HL-60 (cell line): ENCODE measurements at regions not wholly inside any gene's neighbourhood (a gene's known extent, or its start where the extent isn't known, plus 50 kb on each side); places are given as distances from the start of the nearest gene placed in this dataset.

Source experiments
- CTCF ChIP-seq: IDR thresholded peaks from one replicate; pipeline ENCODE4 v1.5.1; 2011; ENCODE audit warnings: low read length, control low read depth, inconsistent platforms; ENCODE audit not compliant: insufficient read depth
- GABPA ChIP-seq: IDR thresholded peaks from 2 replicates; pipeline ENCODE4 v1.6.1; 2012; ENCODE audit warnings: low read depth
- SPI1 ChIP-seq: IDR thresholded peaks from 2 replicates; pipeline ENCODE4 v1.6.1; 2012; ENCODE audit warnings: low read depth, mild to moderate bottlenecking, borderline replicate concordance

- TF ChIP-seq CTCF (no peak), SPI1 (no peak), GABPA (no peak)
These were observed 555.2 kb downstream of the STK39 start for GRCh38 chr2:167692191-167692590.
